H1 (cell line): ENCODE measurements at regions not wholly inside any gene's neighbourhood (a gene's known extent, or its start where the extent isn't known, plus 50 kb on each side); places are given as distances from the start of the nearest gene placed in this dataset.

Experiments
- ATF2 ChIP-seq: IDR thresholded peaks from 2 replicates; pipeline ENCODE4 v1.6.1; 2012; ENCODE audit warnings: low read length, inconsistent platforms

- no peak for TF ChIP-seq ATF2
- TF ChIP-seq, all 59 proteins: peak for 0
Observed at GRCh38 chr6:804317-804716, 111.4 kb upstream of the EXOC2 start (continued).
